A549 (cell line): ENCODE measurements at regions not wholly inside any gene's neighbourhood (a gene's known extent, or its start where the extent isn't known, plus 50 kb on each side); places are given as distances from the start of the nearest gene placed in this dataset.

Experiments
- ELK1 ChIP-seq: fragments of 150-350 bp; IDR thresholded peaks from 2 replicates; pipeline ENCODE4 v1.6.1; 2014; ENCODE audit warnings: low read depth, mild to moderate bottlenecking, low read length
- EP300 ChIP-seq, 2 experiments: fragments of >200 bp; sonication (Bioruptor Twin); formaldehyde crosslinking; IDR thresholded peaks; 2 replicates in 1 of 2; 3 replicates in 1 of 2; pipeline ENCODE4 v1.6.1; 2016 to 2017
- MAFK ChIP-seq: fragments of 450-650 bp; IDR thresholded peaks from 2 replicates; pipeline ENCODE4 v1.6.1; 2014; ENCODE audit not compliant: partially characterized antibody
- POLR2A ChIP-seq: IDR thresholded peaks from 2 replicates; pipeline ENCODE4 v1.6.1; 2012; ENCODE audit warnings: mild to moderate bottlenecking, low read length
- RCOR1 ChIP-seq: fragments of 150-350 bp; IDR thresholded peaks from 2 replicates; pipeline ENCODE4 v1.6.1; 2014; ENCODE audit warnings: antibody characterized with exemption, low read length, low read depth
- REST ChIP-seq: fragments of 200-600 bp; sonication (generic); IDR thresholded peaks from 2 replicates; pipeline ENCODE4 v1.6.1; 2016; ENCODE audit warnings: antibody characterized with exemption, mild to moderate bottlenecking, moderate library complexity
- SMC3 ChIP-seq: fragments of >200 bp; sonication (Bioruptor Twin); formaldehyde crosslinking; IDR thresholded peaks from 3 replicates; pipeline ENCODE4 v1.6.1; 2018; ENCODE audit warnings: inconsistent platforms
- TF ChIP-seq, protein P1 (sequence below): fragments of >200 bp; sonication (Bioruptor Twin); formaldehyde crosslinking; IDR thresholded peaks from 3 replicates; pipeline ENCODE4 v1.5.1; 2016
- TF ChIP-seq, protein P2 (sequence below): fragments of 450-650 bp; IDR thresholded peaks from 2 replicates; pipeline ENCODE4 v1.6.1; 2014; ENCODE audit warnings: antibody characterized with exemption

GRCh38 chr2:167749016-167749415 lies 498.4 kb downstream of the STK39 start:
- TF ChIP-seq POLR2A, result no peak
- TF ChIP-seq ELK1, result no peak
- TF ChIP-seq, protein P1, sequence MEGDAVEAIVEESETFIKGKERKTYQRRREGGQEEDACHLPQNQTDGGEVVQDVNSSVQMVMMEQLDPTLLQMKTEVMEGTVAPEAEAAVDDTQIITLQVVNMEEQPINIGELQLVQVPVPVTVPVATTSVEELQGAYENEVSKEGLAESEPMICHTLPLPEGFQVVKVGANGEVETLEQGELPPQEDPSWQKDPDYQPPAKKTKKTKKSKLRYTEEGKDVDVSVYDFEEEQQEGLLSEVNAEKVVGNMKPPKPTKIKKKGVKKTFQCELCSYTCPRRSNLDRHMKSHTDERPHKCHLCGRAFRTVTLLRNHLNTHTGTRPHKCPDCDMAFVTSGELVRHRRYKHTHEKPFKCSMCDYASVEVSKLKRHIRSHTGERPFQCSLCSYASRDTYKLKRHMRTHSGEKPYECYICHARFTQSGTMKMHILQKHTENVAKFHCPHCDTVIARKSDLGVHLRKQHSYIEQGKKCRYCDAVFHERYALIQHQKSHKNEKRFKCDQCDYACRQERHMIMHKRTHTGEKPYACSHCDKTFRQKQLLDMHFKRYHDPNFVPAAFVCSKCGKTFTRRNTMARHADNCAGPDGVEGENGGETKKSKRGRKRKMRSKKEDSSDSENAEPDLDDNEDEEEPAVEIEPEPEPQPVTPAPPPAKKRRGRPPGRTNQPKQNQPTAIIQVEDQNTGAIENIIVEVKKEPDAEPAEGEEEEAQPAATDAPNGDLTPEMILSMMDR, result no peak
- no peak for TF ChIP-seq SMC3
- TF ChIP-seq, protein P2, sequence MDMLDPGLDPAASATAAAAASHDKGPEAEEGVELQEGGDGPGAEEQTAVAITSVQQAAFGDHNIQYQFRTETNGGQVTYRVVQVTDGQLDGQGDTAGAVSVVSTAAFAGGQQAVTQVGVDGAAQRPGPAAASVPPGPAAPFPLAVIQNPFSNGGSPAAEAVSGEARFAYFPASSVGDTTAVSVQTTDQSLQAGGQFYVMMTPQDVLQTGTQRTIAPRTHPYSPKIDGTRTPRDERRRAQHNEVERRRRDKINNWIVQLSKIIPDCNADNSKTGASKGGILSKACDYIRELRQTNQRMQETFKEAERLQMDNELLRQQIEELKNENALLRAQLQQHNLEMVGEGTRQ, result no peak
- TF ChIP-seq REST, result no peak
- no peak for TF ChIP-seq RCOR1
- TF ChIP-seq MAFK, result no peak
- no peak for TF ChIP-seq EP300 (IDR thresholded peaks at IDR 0.05)
